Esophagus muscularis mucosa (tissue), 3 donors: ENCODE measurements at regions not wholly inside any gene's neighbourhood (a gene's known extent, or its start where the extent isn't known, plus 50 kb on each side); places are given as distances from the start of the nearest gene placed in this dataset.

ENCODE experiments used
- CTCF ChIP-seq, 3 experiments: fragments of 200-600 bp in 2 of 3; fragments of 450-650 bp in 1 of 3; sonication (generic) in 2 of 3; IDR thresholded peaks; one replicate each; pipeline ENCODE4 v1.5.1; 2017 to 2019; ENCODE audit warnings: antibody characterized with exemption in 3 of 3, mild to moderate bottlenecking in 2 of 3, moderate library complexity in 1 of 3
- POLR2AphosphoS5 ChIP-seq, 2 donors: sonication (generic); formaldehyde crosslinking; IDR thresholded peaks; one replicate each; pipeline ENCODE4 v1.6.1; 2017; ENCODE audit warnings: antibody characterized with exemption in 2 of 2

GRCh38 chr1:195462152-195462551, 1146.1 kb downstream of the KCNT2 start:
- TF ChIP-seq CTCF (IDR thresholded peaks at IDR 0.05), result no peak
- TF ChIP-seq POLR2AphosphoS5 (IDR thresholded peaks at IDR 0.05), result no peak
